Lower leg skin (tissue), 4 donors: ENCODE measurements at regions not wholly inside any gene's neighbourhood (a gene's known extent, or its start where the extent isn't known, plus 50 kb on each side); places are given as distances from the start of the nearest gene placed in this dataset.

Experiments
- DNase-seq, 2 donors: peaks; one replicate each; pipeline ENCODE4 v3.0.0-alpha.2; 2019; ENCODE audit warnings: low spot score in 2 of 2
- H3K4me3 ChIP-seq: fragments of 200-600 bp; sonication (generic); 2 replicates; pipeline ENCODE4 v1.5.1; 2017; ENCODE audit warnings: mild to moderate bottlenecking, low read depth; ENCODE audit not compliant: poor library complexity, severe bottlenecking
- CTCF ChIP-seq, 3 donors: fragments of 450-650 bp; IDR thresholded peaks; one replicate each; pipeline ENCODE4 v1.5.1; 2016; ENCODE audit warnings: antibody characterized with exemption in 3 of 3, mild to moderate bottlenecking in 3 of 3, moderate library complexity in 2 of 3
- POLR2A ChIP-seq, 2 donors: fragments of 450-650 bp; IDR thresholded peaks; one replicate each; pipeline ENCODE4 v1.6.1; 2016 to 2017; ENCODE audit warnings: antibody characterized with exemption in 2 of 2, mild to moderate bottlenecking in 1 of 2, moderate library complexity in 1 of 2
- WGBS, 2 donors: methylation state at CpG; one replicate each; pipeline ENCODE4 v1.1.5; 2018; 5-methylcytosine and 5-hydroxymethylcytosine counted together
- intact Hi-C: fragments of 100-400 bp; cut with DNase I; formaldehyde crosslinking; loops from one replicate; pipeline ENCODE4 v1.15.0; 2023; ENCODE audit warnings: low total_unique reads

- no peak for DNase-seq
- H3K4me3 ChIP-seq: no peak overlapping the region
- TF ChIP-seq POLR2A (IDR thresholded peaks at IDR 0.05): no peak
- no peak for TF ChIP-seq CTCF (IDR thresholded peaks at IDR 0.05)
- 56 to 62% methylated on average over 2 of the region's 2 CpGs for WGBS, 2 donors
- intact Hi-C loops: no loop called here
These were observed 426.7 kb upstream of the CDH8 start for GRCh38 chr16:62462971-62463370.

- intact Hi-C loops: no loop called here
- no peak for TF ChIP-seq CTCF (IDR thresholded peaks at IDR 0.05)
- no peak for TF ChIP-seq POLR2A (IDR thresholded peaks at IDR 0.05)
- 42 to 43% methylated on average over 5 of the region's 5 CpGs for WGBS, 2 donors
- H3K4me3 ChIP-seq: no peak overlapping the region
- DNase-seq: no peak
These were observed 414.1 kb upstream of the CDH8 start for GRCh38 chr16:62450291-62450690.

- intact Hi-C loops: no loop called here
- TF ChIP-seq POLR2A (IDR thresholded peaks at IDR 0.05): no peak
These were observed 409.7 kb upstream of the CDH8 start for GRCh38 chr16:62445909-62446308.

GRCh38 chr16:62424206-62424605 is 388.0 kb upstream of the CDH8 start:
- DNase-seq: no peak
- no peak for TF ChIP-seq CTCF (IDR thresholded peaks at IDR 0.05)
- no peak for TF ChIP-seq POLR2A (IDR thresholded peaks at IDR 0.05)
- WGBS, 2 donors: 77 to 82% methylated on average over 4 of the region's 4 CpGs
- no peak overlapping the region for H3K4me3 ChIP-seq
- intact Hi-C loops: no loop called here

More at GRCh38 chr16:62445909-62446308, 409.7 kb upstream of the CDH8 start:
- 40 to 41% methylated on average over 2 of the region's 2 CpGs for WGBS, 2 donors
- DNase-seq: no peak
- H3K4me3 ChIP-seq: no peak overlapping the region

- 77 to 83% methylated on average over 22 to 23 of the region's 23 CpGs for WGBS, 2 donors
- H3K4me3 ChIP-seq: no peak overlapping the region
- TF ChIP-seq POLR2A (IDR thresholded peaks at IDR 0.05): no peak
- TF ChIP-seq CTCF (IDR thresholded peaks at IDR 0.05): no peak
- DNase-seq: no peak
- intact Hi-C loops: no loop called here
These were observed 372.5 kb upstream of the CDH8 start for GRCh38 chr16:62408760-62409159.

- intact Hi-C loops: no loop called here
- no peak for DNase-seq
- no peak overlapping the region for H3K4me3 ChIP-seq
- TF ChIP-seq POLR2A (IDR thresholded peaks at IDR 0.05): no peak
- TF ChIP-seq CTCF (IDR thresholded peaks at IDR 0.05): no peak
These were observed 370.1 kb upstream of the CDH8 start for GRCh38 chr16:62406387-62406786.
